Esophagus squamous epithelium (tissue), 5 donors: ENCODE measurements at regions not wholly inside any gene's neighbourhood (a gene's known extent, or its start where the extent isn't known, plus 50 kb on each side); places are given as distances from the start of the nearest gene placed in this dataset.

Experiments used
- DNase-seq: peaks from one replicate; lab custom pipeline; 2025; lab: John Stamatoyannopoulos, UW
- H3K27ac ChIP-seq, 4 donors: fragments of 200-600 bp; sonication (generic); one replicate each; pipeline ENCODE4 v1.5.1; 2016 to 2019; ENCODE audit warnings: mild to moderate bottlenecking in 1 of 4
- H3K27me3 ChIP-seq, 4 donors: fragments of 200-600 bp; sonication (generic); 1 replicate in 3 of 4; 2 replicates in 1 of 4; pipeline versions ENCODE4 v1.5.1 to v1.6.0; 2017 to 2021; ENCODE audit warnings: antibody characterized with exemption in 1 of 4
- H3K36me3 ChIP-seq, 3 donors: fragments of 200-600 bp; sonication (generic); one replicate each; pipeline ENCODE4 v1.5.1; 2016 to 2019
- H3K4me1 ChIP-seq, 3 donors: fragments of 200-600 bp; sonication (generic); one replicate each; pipeline ENCODE4 v1.5.1; 2017 to 2019
- H3K4me3 ChIP-seq, 4 donors: fragments of 200-600 bp; sonication (generic); 1 replicate in 3 of 4; 2 replicates in 1 of 4; pipeline ENCODE4 v1.5.1; 2016 to 2019; ENCODE audit warnings: mild to moderate bottlenecking in 2 of 4, moderate library complexity in 1 of 4
- H3K9me3 ChIP-seq, 3 donors: fragments of 200-600 bp; sonication (generic); one replicate each; pipeline ENCODE4 v1.5.1; 2016 to 2019
- CTCF ChIP-seq, 6 experiments: fragments of 450-650 bp in 4 of 6; fragments of 200-600 bp in 2 of 6; sonication (generic) in 2 of 6; IDR thresholded peaks; one replicate each; pipeline ENCODE4 v1.5.1; 2016 to 2019; ENCODE audit warnings: antibody characterized with exemption in 6 of 6, mild to moderate bottlenecking in 4 of 6, moderate library complexity in 4 of 6
- POLR2A ChIP-seq, 4 donors: fragments of 450-650 bp; IDR thresholded peaks; one replicate each; pipeline ENCODE4 v1.6.1; 2017; ENCODE audit warnings: antibody characterized with exemption in 4 of 4, mild to moderate bottlenecking in 4 of 4, moderate library complexity in 3 of 4
- WGBS, 2 donors: methylation state at CpG; one replicate each; pipeline ENCODE4 v1.1.5; 2018; 5-methylcytosine and 5-hydroxymethylcytosine counted together
- intact Hi-C: fragments of 100-400 bp; cut with DNase I; formaldehyde crosslinking; loops from one replicate; pipeline ENCODE4 v1.15.0; 2022
- donor health status: DM: yes; HTN: yes; CAD: no.

DNA sequence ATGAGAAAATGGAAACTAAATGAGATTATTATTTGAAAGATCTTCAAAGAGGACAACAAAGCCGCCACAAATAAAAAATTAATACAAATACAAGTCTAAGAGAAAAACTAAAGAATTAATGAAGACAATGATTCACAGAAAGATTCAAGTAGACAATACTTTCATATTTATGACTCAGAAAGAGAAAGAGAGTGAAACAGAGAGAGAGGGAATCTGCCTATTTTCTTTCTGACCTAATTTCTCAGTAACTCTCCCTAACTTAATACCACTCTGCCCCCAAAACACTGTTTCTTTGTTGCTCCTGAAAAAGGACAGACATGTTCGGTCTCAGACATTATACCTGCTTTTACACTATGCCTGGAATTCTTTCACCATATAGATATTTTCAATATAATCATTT, 259.1 kb downstream of the SLC6A15 start:
- H3K4me1 ChIP-seq: no peaks in the 10 kb centered on the region
- no peak for DNase-seq
- no peak overlapping the region for H3K4me3 ChIP-seq
- no peak for TF ChIP-seq CTCF (IDR thresholded peaks at IDR 0.05)
- TF ChIP-seq POLR2A (IDR thresholded peaks at IDR 0.05): no peak
- H3K27ac ChIP-seq: no peak overlapping the region
- no peaks in the 10 kb centered on the region for H3K27me3 ChIP-seq
- H3K9me3 ChIP-seq: no peaks in the 10 kb centered on the region
- intact Hi-C loops: no loop called here
- H3K36me3 ChIP-seq: no peaks in the 10 kb centered on the region
- 83 to 86% methylated on average over 2 of the region's 2 CpGs for WGBS, 2 donors

- no peak overlapping the region for H3K27ac ChIP-seq
- intact Hi-C loops: no loop called here
These were observed 264.2 kb downstream of the SLC6A15 start for GRCh38 chr12:84648425-84648824.

GRCh38 chr12:84644908-84645307, 267.7 kb downstream of the SLC6A15 start:
- Histone ChIP-seq H3K9me3 (no peaks in the 10 kb centered on the region), H3K27ac (no peak overlapping the region), H3K4me1 (no peaks in the 10 kb centered on the region), H3K4me3 (no peak overlapping the region), H3K36me3 (no peaks in the 10 kb centered on the region), H3K27me3 (no peaks in the 10 kb centered on the region)
- intact Hi-C loops: no loop called here
- DNase-seq: no peak
- TF ChIP-seq CTCF (IDR thresholded peaks at IDR 0.05): no peak
- no peak for TF ChIP-seq POLR2A (IDR thresholded peaks at IDR 0.05)
- WGBS, 2 donors: 70 to 84% methylated on average over 2 of the region's 2 CpGs

More at GRCh38 chr12:84648425-84648824, 264.2 kb downstream of the SLC6A15 start:
- no peaks in the 10 kb centered on the region for H3K27me3 ChIP-seq
- H3K9me3 ChIP-seq: no peaks in the 10 kb centered on the region
- no peak overlapping the region for H3K4me3 ChIP-seq
- no peak for DNase-seq
- TF ChIP-seq POLR2A (IDR thresholded peaks at IDR 0.05) (no peak), CTCF (IDR thresholded peaks at IDR 0.05) (no peak)
- no peaks in the 10 kb centered on the region for H3K36me3 ChIP-seq
- no peaks in the 10 kb centered on the region for H3K4me1 ChIP-seq

- Histone ChIP-seq H3K27me3 (no peaks in the 10 kb centered on the region), H3K27ac (no peak overlapping the region), H3K4me3 (no peak overlapping the region), H3K9me3 (no peaks in the 10 kb centered on the region), H3K4me1 (no peaks in the 10 kb centered on the region), H3K36me3 (no peaks in the 10 kb centered on the region)
- intact Hi-C loops: no loop called here
- DNase-seq: no peak
- TF ChIP-seq POLR2A (IDR thresholded peaks at IDR 0.05) (no peak), CTCF (IDR thresholded peaks at IDR 0.05) (no peak)
- 83 to 89% methylated on average over 1 of the region's 1 CpG for WGBS, 2 donors
These were observed 268.6 kb downstream of the SLC6A15 start for GRCh38 chr12:84643993-84644392.

- no peaks in the 10 kb centered on the region for H3K4me1 ChIP-seq
- no peaks in the 10 kb centered on the region for H3K27me3 ChIP-seq
- H3K27ac ChIP-seq: no peak overlapping the region
- DNase-seq: no peak
- no peaks in the 10 kb centered on the region for H3K9me3 ChIP-seq
- H3K36me3 ChIP-seq: no peaks in the 10 kb centered on the region
- no peak overlapping the region for H3K4me3 ChIP-seq
- WGBS, 2 donors: 32 to 38% methylated on average over 2 of the region's 2 CpGs
- intact Hi-C loops: no loop called here
- no peak for TF ChIP-seq POLR2A (IDR thresholded peaks at IDR 0.05)
- TF ChIP-seq CTCF (IDR thresholded peaks at IDR 0.05): no peak
These were observed 270.6 kb downstream of the SLC6A15 start for GRCh38 chr12:84641940-84642545.
